HCT116 (cell line): ENCODE measurements at regions not wholly inside any gene's neighbourhood (a gene's known extent, or its start where the extent isn't known, plus 50 kb on each side); places are given as distances from the start of the nearest gene placed in this dataset.

ENCODE experiments used
- ATAC-seq: fragments of 200-7000 bp; cut with Tn5 transposase; 2 replicates; pipeline ENCODE4 v1.9.1; 2020; ENCODE audit warnings: mild to moderate bottlenecking, moderate library complexity
- BruUV-seq: library from RNA; stranded (reverse); fragments of 400-500 nt; replicated peaks from 2 replicates; lab custom pipeline; 2021; lab: Mats Ljungman, UMichigan
- CTCF ChIA-PET: fragments of 300-600 bp; sonication (Branson Sonifier 250); formaldehyde crosslinking; loops from one replicate; lab custom pipeline; 2021; ENCODE audit warnings: antibody characterized with exemption; lab: Charles Lee
- POLR2A ChIA-PET: fragments of 300-600, 350-600 bp; sonication (Branson Sonifier 250); formaldehyde crosslinking; loops from one replicate; lab custom pipeline; 2021; ENCODE audit warnings: antibody characterized with exemption; lab: Charles Lee
- RAD21 ChIA-PET, 2 experiments: fragments of 300-600 bp; sonication (Branson Sonifier 250); formaldehyde crosslinking; loops; one replicate each; lab custom pipeline; 2023; ENCODE audit warnings: low total read pairs in 2 of 2; ENCODE audit not compliant: uncharacterized antibody in 2 of 2, unreplicated experiment in 2 of 2, low non-redundant PET in 1 of 2; lab: Charles Lee
- DNase-seq: peaks from one replicate; pipeline ENCODE4 v3.0.0-alpha.2; 2010; ENCODE audit warnings: low read depth, low spot score
- H2AFZ ChIP-seq: fragments of 200-600 bp; shearing (Covaris generic), sonication (generic); 2 replicates; pipeline ENCODE4 v1.6.1; 2017; ENCODE audit warnings: low read depth, mixed run types, mixed read lengths, antibody characterized with exemption, low read length; ENCODE audit not compliant: poor library complexity, severe bottlenecking
- H3K27ac ChIP-seq: 2 replicates; pipeline ENCODE4 v1.5.1; 2012; ENCODE audit warnings: low read depth, low read length
- H3K27me3 ChIP-seq: fragments of 200-600 bp; sonication (generic); 2 replicates; pipeline ENCODE4 v1.6.1; 2016; ENCODE audit warnings: mixed run types, low read length, mixed read lengths; ENCODE audit not compliant: insufficient read depth
- H3K36me3 ChIP-seq, 2 experiments: fragments of 200-500 bp in 1 of 2; fragments of 200-600 bp in 1 of 2; sonication (Bioruptor generic) in 1 of 2; sonication (generic) in 1 of 2; 2 replicates each; pipeline versions ENCODE4 v1.5.1 to v1.6.1; 2014 to 2016; ENCODE audit warnings: low read length in 2 of 2, inconsistent platforms in 1 of 2, mixed read lengths in 1 of 2, mixed run types in 1 of 2; ENCODE audit not compliant: insufficient read depth in 2 of 2, control insufficient read depth in 1 of 2
- H3K4me1 ChIP-seq, 2 experiments: fragments of 200-600 bp in 1 of 2; sonication (generic) in 1 of 2; 2 replicates each; pipeline versions ENCODE4 v1.5.1 to v1.6.1; 2012 to 2017; ENCODE audit warnings: low read length in 2 of 2, inconsistent platforms in 1 of 2, mild to moderate bottlenecking in 1 of 2, mixed read lengths in 1 of 2, mixed run types in 1 of 2, moderate library complexity in 1 of 2; ENCODE audit not compliant: insufficient read depth in 2 of 2, control insufficient read depth in 1 of 2
- H3K4me2 ChIP-seq: fragments of 200-600 bp; sonication (generic); 2 replicates; pipeline ENCODE4 v1.6.1; 2017; ENCODE audit warnings: mixed run types, low read length, mixed read lengths
- H3K4me3 ChIP-seq, 2 experiments: fragments of 200-600 bp in 1 of 2; sonication (generic) in 1 of 2; replicated peaks in 1 of 2; 2 replicates each; pipeline ENCODE4 v1.5.1; 2011 to 2016; ENCODE audit warnings: low read length in 2 of 2, control low read depth in 1 of 2, low read depth in 1 of 2, mild to moderate bottlenecking in 1 of 2, mixed read lengths in 1 of 2, mixed run types in 1 of 2
- H3K79me2 ChIP-seq: fragments of 200-600 bp; sonication (generic); 2 replicates; pipeline ENCODE4 v1.6.1; 2017; ENCODE audit warnings: mild to moderate bottlenecking, mixed run types, low read length, moderate library complexity, mixed read lengths; ENCODE audit not compliant: insufficient read depth
- H3K9ac ChIP-seq: fragments of 200-600 bp; sonication (generic); 2 replicates; pipeline ENCODE4 v1.6.1; 2016; ENCODE audit warnings: low read length, mixed read lengths
- H3K9me2 ChIP-seq: fragments of 200-600 bp; sonication (generic), shearing (Covaris generic); 2 replicates; pipeline ENCODE4 v1.6.1; 2017; ENCODE audit warnings: mixed run types, mild to moderate bottlenecking, moderate library complexity; ENCODE audit not compliant: insufficient read depth
- H3K9me3 ChIP-seq, 2 experiments: fragments of 200-500 bp in 1 of 2; fragments of 200-600 bp in 1 of 2; sonication (Bioruptor generic) in 1 of 2; sonication (generic) in 1 of 2; 2 replicates each; pipeline ENCODE4 v1.6.1; 2014 to 2017; ENCODE audit warnings: low read length in 2 of 2, mixed read lengths in 2 of 2, inconsistent platforms in 1 of 2, low read depth in 1 of 2, mild to moderate bottlenecking in 1 of 2, mixed run types in 1 of 2, moderate library complexity in 1 of 2; ENCODE audit not compliant: control insufficient read depth in 1 of 2, insufficient read depth in 1 of 2
- H4K20me1 ChIP-seq: fragments of 200-600 bp; sonication (generic), shearing (Covaris generic); 2 replicates; pipeline ENCODE4 v1.6.1; 2017; ENCODE audit warnings: mixed run types, mild to moderate bottlenecking, moderate library complexity; ENCODE audit not compliant: insufficient read depth
- ATF3 ChIP-seq: IDR thresholded peaks from 2 replicates; pipeline ENCODE4 v1.6.1; 2012
- CBX3 ChIP-seq: IDR thresholded peaks from 2 replicates; pipeline ENCODE4 v1.6.1; 2012; ENCODE audit warnings: low read depth
- CTCF ChIP-seq, 3 experiments: fragments of 200-600 bp in 1 of 3; sonication (generic) in 1 of 3; IDR thresholded peaks in 2 of 3; conservative IDR thresholded peaks in 1 of 3; 2 replicates each; pipeline ENCODE4 v1.5.1; 2012 to 2017; ENCODE audit warnings: low read depth in 2 of 3, low read length in 2 of 3, antibody characterized with exemption in 1 of 3, borderline replicate concordance in 1 of 3, control low read depth in 1 of 3, mild to moderate bottlenecking in 1 of 3, mixed read lengths in 1 of 3, mixed run types in 1 of 3, moderate library complexity in 1 of 3; ENCODE audit not compliant: insufficient read depth in 1 of 3
- EGR1 ChIP-seq: IDR thresholded peaks from 2 replicates; pipeline ENCODE4 v1.6.1; 2012; ENCODE audit warnings: low read depth
- ELF1 ChIP-seq: IDR thresholded peaks from 2 replicates; pipeline ENCODE4 v1.6.1; 2012; ENCODE audit warnings: low read depth, borderline replicate concordance
- EZH2 ChIP-seq: fragments of 200-600 bp; sonication (generic); IDR thresholded peaks from 2 replicates; pipeline ENCODE4 v1.6.1; 2017; ENCODE audit warnings: antibody characterized with exemption, mixed run types
- EZH2phosphoT487 ChIP-seq: fragments of 200-600 bp; IDR thresholded peaks from 2 replicates; pipeline ENCODE4 v1.6.1; 2018; ENCODE audit warnings: antibody characterized with exemption, borderline replicate concordance
- FOSL1 ChIP-seq: IDR thresholded peaks from 2 replicates; pipeline ENCODE4 v1.6.1; 2012; ENCODE audit warnings: low read depth
- POLR2A ChIP-seq: IDR thresholded peaks from 2 replicates; pipeline ENCODE4 v1.7.0; 2011; ENCODE audit warnings: borderline replicate concordance; ENCODE audit not compliant: insufficient read depth, insufficient read length; ENCODE audit errors: extremely low read depth
- RAD21 ChIP-seq: IDR thresholded peaks from 2 replicates; pipeline ENCODE4 v1.6.1; 2012; ENCODE audit warnings: low read depth, mild to moderate bottlenecking
- REST ChIP-seq: IDR thresholded peaks from 2 replicates; pipeline ENCODE4 v1.6.1; 2012; ENCODE audit warnings: low read depth
- SP1 ChIP-seq: IDR thresholded peaks from 2 replicates; pipeline ENCODE4 v1.6.1; 2012; ENCODE audit warnings: low read depth
- ZFX ChIP-seq: fragments of 450-650 bp; IDR thresholded peaks from 2 replicates; pipeline ENCODE4 v1.6.1; 2017
- ZNF274 ChIP-seq: fragments of 200-500 bp; sonication (Bioruptor generic); IDR thresholded peaks from 2 replicates; pipeline ENCODE4 v1.6.1; 2014; ENCODE audit warnings: mild to moderate bottlenecking, low read depth, low read length, inconsistent platforms
- intact Hi-C: fragments of 100-400 bp; cut with micrococcal nuclease; formaldehyde crosslinking; loops from 2 replicates; pipeline ENCODE4 v1.10.0; 2022

- no peak overlapping the region for H3K9ac ChIP-seq
- no peaks in the 10 kb centered on the region for H3K27me3 ChIP-seq
- no peaks in the 10 kb centered on the region for H3K9me2 ChIP-seq
- H2AFZ ChIP-seq: no peak overlapping the region
- no peaks in the 10 kb centered on the region for H3K79me2 ChIP-seq
- no peaks in the 10 kb centered on the region; a peak in 1 of 4 replicates for H3K4me1 ChIP-seq
- no peak for TF ChIP-seq ZFX
- TF ChIP-seq FOSL1: no peak
- TF ChIP-seq REST: no peak
- no peak for TF ChIP-seq ELF1
- TF ChIP-seq EZH2phosphoT487: no peak
- no peak for TF ChIP-seq ZNF274
- no peak for TF ChIP-seq CTCF (IDR thresholded peaks at IDR 0.05 in 2 of 3, conservative IDR thresholded peaks at IDR 0.05 in 1 of 3; ENCODE audit: borderline replicate concordance in 1 of 3, insufficient read depth in 1 of 3, low read depth in 2 of 3, low read length in 2 of 3)
- no peak for TF ChIP-seq ATF3
- no peak for TF ChIP-seq POLR2A
- TF ChIP-seq CBX3: no peak
- no peak for TF ChIP-seq SP1
- no peak for TF ChIP-seq EGR1
- TF ChIP-seq RAD21: no peak
- TF ChIP-seq EZH2: no peak
- DNase-seq (no peak), ATAC-seq (no peak)
- H4K20me1 ChIP-seq: no peaks in the 10 kb centered on the region
- ChIA-PET POLR2A (no interaction called here), RAD21 (no interaction called here), CTCF (no interaction called here)
- no peaks in the 10 kb centered on the region for H3K9me3 ChIP-seq
- intact Hi-C loops: no loop called here
- no TSS peak for BruUV-seq
- no peak overlapping the region for H3K27ac ChIP-seq
- H3K4me2 ChIP-seq: no peak overlapping the region
- no peaks in the 10 kb centered on the region for H3K36me3 ChIP-seq
- H3K4me3 ChIP-seq: no peak overlapping the region
Measured at GRCh38 chr2:209259767-209260166, 164.1 kb upstream of the MAP2 start.
